HEK293 (cell line): ENCODE measurements at regions not wholly inside any gene's neighbourhood (a gene's known extent, or its start where the extent isn't known, plus 50 kb on each side); places are given as distances from the start of the nearest gene placed in this dataset.

Experiments used
- CTCF ChIA-PET: fragments of 350-600 bp; formaldehyde crosslinking; extraction: SDS; loops from one replicate; lab custom pipeline; 2021; ENCODE audit warnings: antibody characterized with exemption; lab: Yijun Ruan, JAX
- POLR2A ChIA-PET: fragments of 300-600 bp; formaldehyde crosslinking; extraction: SDS; loops from one replicate; lab custom pipeline; 2020; ENCODE audit warnings: antibody characterized with exemption, inconsistent platforms; lab: Yijun Ruan, JAX
- H3K27ac ChIP-seq: fragments of 200-500 bp; sonication (Bioruptor generic); 2 replicates; pipeline ENCODE4 v1.5.1; 2014; ENCODE audit warnings: low read depth, low read length, control low read depth, inconsistent platforms; ENCODE audit errors: extremely low read depth
- H3K36me3 ChIP-seq, 2 experiments: fragments of 200-500 bp in 1 of 2; sonication (Bioruptor generic) in 1 of 2; 1 replicate in 1 of 2; 2 replicates in 1 of 2; pipeline ENCODE4 v1.5.1; 2014 to 2017; ENCODE audit warnings: inconsistent platforms in 2 of 2, low read length in 2 of 2; ENCODE audit not compliant: control insufficient read depth in 2 of 2, insufficient read depth in 1 of 2
- H3K4me1 ChIP-seq: fragments of 200-500 bp; sonication (Bioruptor generic); 2 replicates; pipeline ENCODE4 v1.5.1; 2014; ENCODE audit warnings: mild to moderate bottlenecking, low read length, inconsistent platforms; ENCODE audit not compliant: control insufficient read depth, insufficient read depth
- H3K4me3 ChIP-seq: 2 replicates; pipeline ENCODE4 v1.5.1; 2011; ENCODE audit warnings: low read depth, mild to moderate bottlenecking, control low read depth, low read length, moderate library complexity
- H3K9me3 ChIP-seq: fragments of 200-500 bp; sonication (Bioruptor generic); 2 replicates; pipeline ENCODE4 v1.5.1; 2014; ENCODE audit warnings: low read depth, low read length, inconsistent platforms; ENCODE audit not compliant: control insufficient read depth, insufficient read depth
- BCL11B ChIP-seq: fragments of 450-650 bp; formaldehyde crosslinking; IDR thresholded peaks from 2 replicates; pipeline ENCODE4 v1.5.1; 2016; ENCODE audit warnings: low read depth, missing biosample characterization, missing genetic modification characterization
- BCL6B ChIP-seq: fragments of 450-650 bp; formaldehyde crosslinking; IDR thresholded peaks from 2 replicates; pipeline ENCODE4 v1.5.1; 2017; ENCODE audit warnings: missing biosample characterization, missing genetic modification characterization
- CTCF ChIP-seq: fragments of 450-650 bp; formaldehyde crosslinking; IDR thresholded peaks from 2 replicates; pipeline ENCODE4 v1.5.1; 2016; ENCODE audit warnings: missing biosample characterization, missing genetic modification characterization
- ELK4 ChIP-seq: IDR thresholded peaks from 2 replicates; pipeline ENCODE4 v1.6.1; 2011; ENCODE audit warnings: mild to moderate bottlenecking, low read depth, low read length, borderline replicate concordance
- GLIS2 ChIP-seq: fragments of 450-650 bp; formaldehyde crosslinking; IDR thresholded peaks from 2 replicates; pipeline ENCODE4 v1.5.1; 2016; ENCODE audit warnings: missing biosample characterization, missing genetic modification characterization
- KLF1 ChIP-seq: fragments of 450-650 bp; formaldehyde crosslinking; IDR thresholded peaks from 2 replicates; pipeline ENCODE4 v1.5.1; 2016; ENCODE audit warnings: missing biosample characterization, missing genetic modification characterization
- MYNN ChIP-seq: fragments of 450-650 bp; formaldehyde crosslinking; IDR thresholded peaks from 2 replicates; pipeline ENCODE4 v1.5.1; 2016; ENCODE audit warnings: missing biosample characterization, missing genetic modification characterization, borderline replicate concordance
- SP7 ChIP-seq: fragments of 450-650 bp; formaldehyde crosslinking; IDR thresholded peaks from 2 replicates; pipeline ENCODE4 v1.5.1; 2016; ENCODE audit warnings: missing biosample characterization, missing genetic modification characterization
- YY1 ChIP-seq: fragments of 450-650 bp; formaldehyde crosslinking; IDR thresholded peaks from 2 replicates; pipeline ENCODE4 v1.5.1; 2018; ENCODE audit warnings: missing biosample characterization, missing genetic modification characterization
- ZBTB17 ChIP-seq: fragments of 450-650 bp; formaldehyde crosslinking; IDR thresholded peaks from 2 replicates; pipeline ENCODE4 v1.5.1; 2016; ENCODE audit warnings: missing biosample characterization, missing genetic modification characterization
- ZBTB21 ChIP-seq: fragments of 450-650 bp; formaldehyde crosslinking; IDR thresholded peaks from 2 replicates; pipeline ENCODE4 v1.5.1; 2017; ENCODE audit warnings: missing biosample characterization, missing genetic modification characterization
- ZBTB26 ChIP-seq: fragments of 450-650 bp; formaldehyde crosslinking; optimal IDR thresholded peaks from 2 replicates; pipeline ENCODE3; 2016; ENCODE audit warnings: missing biosample characterization, mild to moderate bottlenecking, missing genetic modification characterization
- ZBTB49 ChIP-seq: fragments of 450-650 bp; formaldehyde crosslinking; IDR thresholded peaks from 2 replicates; pipeline ENCODE4 v1.5.1; 2016; ENCODE audit warnings: missing biosample characterization, missing genetic modification characterization, low read depth
- ZIC2 ChIP-seq: fragments of 450-650 bp; formaldehyde crosslinking; IDR thresholded peaks from 2 replicates; pipeline ENCODE4 v1.5.1; 2016; ENCODE audit warnings: missing biosample characterization, missing genetic modification characterization
- ZNF121 ChIP-seq: fragments of 450-650 bp; formaldehyde crosslinking; IDR thresholded peaks from 2 replicates; pipeline ENCODE4 v1.5.1; 2016; ENCODE audit warnings: missing biosample characterization, missing genetic modification characterization
- ZNF18 ChIP-seq: fragments of 450-650 bp; formaldehyde crosslinking; IDR thresholded peaks from 2 replicates; pipeline ENCODE4 v1.5.1; 2016; ENCODE audit warnings: missing biosample characterization, missing genetic modification characterization
- ZNF223 ChIP-seq: fragments of 450-650 bp; formaldehyde crosslinking; IDR thresholded peaks from 2 replicates; pipeline ENCODE4 v1.5.1; 2016; ENCODE audit warnings: missing biosample characterization, missing genetic modification characterization
- ZNF341 ChIP-seq: fragments of 450-650 bp; formaldehyde crosslinking; IDR thresholded peaks from 2 replicates; pipeline ENCODE4; 2016; ENCODE audit warnings: low read depth, missing biosample characterization, missing genetic modification characterization
- ZNF366 ChIP-seq: fragments of 450-650 bp; formaldehyde crosslinking; conservative IDR thresholded peaks from 2 replicates; pipeline ENCODE4 v1.5.1; 2016; ENCODE audit warnings: missing biosample characterization, missing genetic modification characterization
- ZNF501 ChIP-seq: fragments of 450-650 bp; formaldehyde crosslinking; IDR thresholded peaks from 2 replicates; pipeline ENCODE4 v1.5.1; 2016; ENCODE audit warnings: missing biosample characterization, missing genetic modification characterization
- ZNF513 ChIP-seq: fragments of 450-650 bp; IDR thresholded peaks from 2 replicates; pipeline ENCODE4 v1.5.1; 2018; ENCODE audit warnings: missing biosample characterization, missing genetic modification characterization
- ZNF580 ChIP-seq: fragments of 450-650 bp; formaldehyde crosslinking; IDR thresholded peaks from 2 replicates; pipeline ENCODE4 v1.5.1; 2016; ENCODE audit warnings: missing biosample characterization, missing genetic modification characterization
- ZNF585B ChIP-seq: fragments of 450-650 bp; formaldehyde crosslinking; IDR thresholded peaks from 2 replicates; pipeline ENCODE4 v1.5.1; 2016; ENCODE audit warnings: missing biosample characterization, missing genetic modification characterization
- ZNF596 ChIP-seq: fragments of 450-650 bp; IDR thresholded peaks from 2 replicates; pipeline ENCODE4 v1.5.0; 2018; ENCODE audit warnings: missing biosample characterization, mild to moderate bottlenecking, missing genetic modification characterization, moderate library complexity
- ZNF610 ChIP-seq: fragments of 450-650 bp; formaldehyde crosslinking; IDR thresholded peaks from 2 replicates; pipeline ENCODE4 v1.5.1; 2016; ENCODE audit warnings: missing biosample characterization, missing genetic modification characterization, borderline replicate concordance
- ZNF626 ChIP-seq: fragments of 450-650 bp; sonication (Bioruptor Pico); formaldehyde crosslinking; IDR thresholded peaks from 2 replicates; pipeline ENCODE4 v1.5.1; 2018; ENCODE audit warnings: missing biosample characterization, missing genetic modification characterization, inconsistent platforms
- ZNF785 ChIP-seq: fragments of 450-650 bp; formaldehyde crosslinking; IDR thresholded peaks from 2 replicates; pipeline ENCODE4 v1.5.1; 2016; ENCODE audit warnings: missing biosample characterization, missing genetic modification characterization

- TF ChIP-seq SP7 (tag by site-specific recombination): no peak
- TF ChIP-seq ZNF580: peak; percentile 60; the same call in 1 of the 2 replicates
- no peak for TF ChIP-seq ZNF366 (tag by site-specific recombination)
- no peak for TF ChIP-seq ELK4
- TF ChIP-seq ZNF610 (tag by site-specific recombination): 0 out of 2 replicates have a peak, but pooled peaks have one; percentile 55
- TF ChIP-seq BCL6B (tag by site-specific recombination): peak; percentile 66; the same call in 1 of the 2 replicates
- TF ChIP-seq ZNF18: peak; percentile 90
- no peak for TF ChIP-seq MYNN (tag by site-specific recombination)
- no peak for TF ChIP-seq ZNF596
- no peak for TF ChIP-seq ZNF785
- TF ChIP-seq ZBTB21 (tag by site-specific recombination): no peak
- no peak for TF ChIP-seq ZNF585B (tag by site-specific recombination)
- TF ChIP-seq ZIC2 (tag by site-specific recombination): no peak
- TF ChIP-seq ZNF341 (tag by site-specific recombination): no peak; the same call in 1 of the 2 replicates
- no peak for TF ChIP-seq ZNF223
- no peak for TF ChIP-seq YY1
- TF ChIP-seq, all 188 proteins: peak for 21
These were observed 139.0 kb downstream of the TM9SF2 start (continued) for GRCh38 chr13:99640260-99640659.

- Histone ChIP-seq H3K9me3 (no peaks in the 10 kb centered on the region), H3K36me3 (no peaks in the 10 kb centered on the region), H3K4me3 (no peak overlapping the region), H3K4me1 (0 out of 2 replicates have a peak, but pooled peaks cover 2% of the 10 kb centered on the region), H3K27ac (no peak overlapping the region)
- ChIA-PET POLR2A (no interaction called here), CTCF (interaction anchor here (0.6 to 0.8 kb wide), 2 partner anchors 16 to 950 kb away, joined by 3 to 4 read pairs; no protein-coding TSS in a partner anchor)
- TF ChIP-seq ZBTB26 (tag by site-specific recombination) (no peak), ZBTB49 (tag by site-specific recombination) (no peak), KLF1 (tag by site-specific recombination) (no peak), ZNF501 (tag by site-specific recombination) (no peak), ZNF121 (tag by site-specific recombination) (no peak), BCL11B (tag by site-specific recombination) (no peak), ZBTB17 (tag by site-specific recombination) (no peak), ZNF626 (tag by site-specific recombination) (no peak), CTCF (tag by site-specific recombination) (no peak), GLIS2 (tag by site-specific recombination) (no peak), ZNF513 (tag by site-specific recombination) (no peak)
These were observed 137.9 kb downstream of the TM9SF2 start for GRCh38 chr13:99639126-99639525.
